SK-N-SH (cell line): ENCODE measurements at regions not wholly inside any gene's neighbourhood (a gene's known extent, or its start where the extent isn't known, plus 50 kb on each side); places are given as distances from the start of the nearest gene placed in this dataset.
"Not testable (repeated sequence)": the region's sequence is repeated elsewhere in the genome, so short reads cannot be mapped to it uniquely, and the experiment has no call there.

Source experiments
- CTCF ChIA-PET: fragments of 300-600, 350-600 bp; formaldehyde crosslinking; extraction: SDS; loops from one replicate; lab custom pipeline; 2021; lab: Yijun Ruan, JAX
- POLR2A ChIA-PET: fragments of 350-600 bp; sonication (Branson Sonifier 250); formaldehyde crosslinking; extraction: SDS; loops from one replicate; lab custom pipeline; 2020; ENCODE audit warnings: antibody characterized with exemption, inconsistent platforms; lab: Yijun Ruan, JAX
- DNase-seq: peaks from one replicate; pipeline ENCODE4 v3.0.0; 2012
- H2AFZ ChIP-seq: fragments of 200-600 bp; sonication (generic); 2 replicates; pipeline ENCODE4 v1.8.1; 2016; ENCODE audit warnings: antibody characterized with exemption, mild to moderate bottlenecking, low read depth
- H3F3A ChIP-seq: fragments of 200-600 bp; sonication (generic); replicated peaks from 2 replicates; pipeline ENCODE3; 2016; ENCODE audit warnings: antibody characterized with exemption, mild to moderate bottlenecking; ENCODE audit not compliant: insufficient read depth
- H3K27ac ChIP-seq, 2 experiments: fragments of 200-500 bp in 1 of 2; fragments of 200-600 bp in 1 of 2; sonication (Bioruptor generic) in 1 of 2; sonication (generic), shearing (Covaris generic) in 1 of 2; 2 replicates each; pipeline versions ENCODE4 v1.5.1 to v1.6.1; 2014 to 2016; ENCODE audit warnings: low read depth in 2 of 2, inconsistent platforms in 1 of 2, low read length in 1 of 2, mild to moderate bottlenecking in 1 of 2, mixed read lengths in 1 of 2
- H3K27me3 ChIP-seq: fragments of 200-600 bp; sonication (generic), shearing (Covaris generic); 2 replicates; pipeline ENCODE4 v1.6.1; 2016; ENCODE audit warnings: mixed run types; ENCODE audit not compliant: insufficient read depth
- H3K36me3 ChIP-seq, 2 experiments: fragments of 200-500 bp in 1 of 2; fragments of 200-600 bp in 1 of 2; sonication (Bioruptor generic) in 1 of 2; sonication (generic) in 1 of 2; replicated peaks in 1 of 2; 2 replicates each; pipeline versions ENCODE3 to v1.5.1; 2014 to 2016; ENCODE audit warnings: low read length in 1 of 2, mild to moderate bottlenecking in 1 of 2; ENCODE audit not compliant: insufficient read depth in 2 of 2, control insufficient read depth in 1 of 2
- H3K4me1 ChIP-seq, 2 experiments: fragments of 200-500 bp in 1 of 2; fragments of 200-600 bp in 1 of 2; sonication (Bioruptor generic) in 1 of 2; sonication (generic), shearing (Covaris generic) in 1 of 2; 2 replicates each; pipeline versions ENCODE4 v1.5.1 to v1.6.1; 2014 to 2016; ENCODE audit warnings: low read depth in 1 of 2, low read length in 1 of 2, mixed run types in 1 of 2; ENCODE audit not compliant: insufficient read depth in 2 of 2, control insufficient read depth in 1 of 2
- H3K4me2 ChIP-seq: fragments of 200-600 bp; sonication (generic), shearing (Covaris generic); 2 replicates; pipeline ENCODE4 v1.6.1; 2017; ENCODE audit warnings: mixed run types
- H3K4me3 ChIP-seq, 2 experiments: fragments of 200-500 bp in 1 of 2; fragments of 200-600 bp in 1 of 2; sonication (Bioruptor generic) in 1 of 2; sonication (generic), shearing (Covaris generic) in 1 of 2; 2 replicates each; pipeline versions ENCODE4 v1.5.1 to v1.8.1; 2014 to 2016; ENCODE audit warnings: low read depth in 2 of 2, inconsistent platforms in 1 of 2, low read length in 1 of 2, mild to moderate bottlenecking in 1 of 2, mixed read lengths in 1 of 2, moderate library complexity in 1 of 2
- H3K79me2 ChIP-seq: fragments of 200-600 bp; sonication (generic); 2 replicates; pipeline ENCODE4 v1.8.1; 2017; ENCODE audit warnings: mild to moderate bottlenecking; ENCODE audit not compliant: insufficient read depth
- H3K9ac ChIP-seq: fragments of 200-600 bp; sonication (generic); 2 replicates; pipeline ENCODE4 v1.6.1; 2017; ENCODE audit warnings: mixed run types
- H3K9me2 ChIP-seq: fragments of 200-600 bp; sonication (generic); 2 replicates; pipeline ENCODE4 v1.6.1; 2017; ENCODE audit warnings: mixed run types
- H3K9me3 ChIP-seq: fragments of 200-600 bp; sonication (generic); 2 replicates; pipeline ENCODE4 v1.6.1; 2017; ENCODE audit warnings: mixed run types, mild to moderate bottlenecking, moderate library complexity
- H4K20me1 ChIP-seq: fragments of 200-600 bp; sonication (generic); 2 replicates; pipeline ENCODE4 v1.6.1; 2017; ENCODE audit warnings: mild to moderate bottlenecking, mixed run types; ENCODE audit not compliant: insufficient read depth
- EP300 ChIP-seq, 2 experiments: IDR thresholded peaks; 2 replicates each; pipeline versions ENCODE4 v1.4.0 to v1.6.1; 2012; ENCODE audit warnings: borderline replicate concordance in 1 of 2, low read depth in 1 of 2, low read length in 1 of 2
- EZH2phosphoT487 ChIP-seq: fragments of 200-600 bp; sonication (generic); IDR thresholded peaks from 2 replicates; pipeline ENCODE4 v1.6.1; 2017; ENCODE audit warnings: low read depth, mixed run types, mild to moderate bottlenecking, antibody characterized with exemption, moderate library complexity, borderline replicate concordance
- FOSL2 ChIP-seq: IDR thresholded peaks from 2 replicates; pipeline ENCODE4 v1.4.0; 2012; ENCODE audit warnings: low read depth, mild to moderate bottlenecking, moderate library complexity, borderline replicate concordance
- FOXM1 ChIP-seq: IDR thresholded peaks from 2 replicates; pipeline ENCODE4 v1.4.0; 2012; ENCODE audit warnings: low read depth, mild to moderate bottlenecking
- GABPA ChIP-seq: IDR thresholded peaks from 2 replicates; pipeline ENCODE4 v1.4.0; 2012; ENCODE audit warnings: low read depth, mild to moderate bottlenecking
- JUND ChIP-seq: IDR thresholded peaks from 2 replicates; pipeline ENCODE4 v1.4.0; 2012
- MAX ChIP-seq: IDR thresholded peaks from 2 replicates; pipeline ENCODE4 v1.4.0; 2012; ENCODE audit warnings: low read depth
- NFIC ChIP-seq: IDR thresholded peaks from 2 replicates; pipeline ENCODE4 v1.4.0; 2012; ENCODE audit warnings: borderline replicate concordance
- NRF1 ChIP-seq: IDR thresholded peaks from 2 replicates; pipeline ENCODE4 v1.6.1; 2012; ENCODE audit warnings: low read depth, mild to moderate bottlenecking, low read length
- PBX3 ChIP-seq: IDR thresholded peaks from 2 replicates; pipeline ENCODE4; 2012
- POLR2AphosphoS5 ChIP-seq: IDR thresholded peaks from 2 replicates; pipeline ENCODE4 v1.6.1; 2012; ENCODE audit warnings: low read depth, low read length
- RCOR1 ChIP-seq: fragments of 150-350 bp; IDR thresholded peaks from 2 replicates; pipeline ENCODE4 v1.6.1; 2017; ENCODE audit warnings: antibody characterized with exemption, low read length
- RFX5 ChIP-seq: IDR thresholded peaks from 2 replicates; pipeline ENCODE4 v1.6.1; 2012; ENCODE audit warnings: mild to moderate bottlenecking, improper control_type of control experiment, low read length
- SMC3 ChIP-seq: IDR thresholded peaks from 2 replicates; pipeline ENCODE4 v1.6.1; 2012; ENCODE audit warnings: low read depth, low read length, improper control_type of control experiment
- TAF1 ChIP-seq: IDR thresholded peaks from 2 replicates; pipeline ENCODE4 v1.6.1; 2012; ENCODE audit warnings: low read depth, mild to moderate bottlenecking, low read length, moderate library complexity, borderline replicate concordance
- USF1 ChIP-seq: IDR thresholded peaks from 2 replicates; pipeline ENCODE4 v1.4.0; 2012; ENCODE audit warnings: low read depth, borderline replicate concordance
- TF ChIP-seq, protein P1 (sequence below): IDR thresholded peaks from 2 replicates; pipeline ENCODE4 v1.6.1; 2012; ENCODE audit warnings: mild to moderate bottlenecking, low read depth, low read length, moderate library complexity
- TF ChIP-seq, protein P2 (sequence below): fragments of 200-600 bp; sonication (generic); IDR thresholded peaks from 2 replicates; pipeline ENCODE4 v1.6.1; 2017; ENCODE audit warnings: antibody characterized with exemption, mild to moderate bottlenecking, moderate library complexity
- TF ChIP-seq, protein P3 (sequence below): fragments of 150-350 bp; IDR thresholded peaks from 2 replicates; pipeline ENCODE4 v1.6.1; 2016; ENCODE audit warnings: mild to moderate bottlenecking, low read depth, low read length

DNA sequence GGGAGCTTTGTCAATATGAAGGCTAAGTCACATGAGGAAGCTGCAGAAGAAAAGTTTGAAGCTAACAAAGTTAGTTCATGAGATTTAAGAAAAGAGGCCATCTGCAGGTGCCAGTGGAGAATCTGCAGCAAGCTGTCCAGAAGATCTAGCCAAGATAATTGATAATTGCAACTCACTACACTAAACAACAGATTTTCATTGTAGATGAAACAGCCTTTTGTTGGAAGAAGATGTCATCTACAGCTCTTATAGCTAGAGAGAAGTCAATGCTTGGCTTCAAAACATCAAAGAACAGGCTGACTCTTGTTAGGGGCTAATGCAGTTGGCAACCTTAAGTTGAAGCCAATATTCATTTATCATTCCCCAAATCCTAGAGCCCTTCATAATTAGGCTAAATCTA is 83.7 kb downstream of the RIN2 start:
- CTCF ChIA-PET, result no interaction called here
- Histone ChIP-seq H3K4me2 (no peak overlapping the region), H3K9ac (no peak overlapping the region), H3K27ac (no peak overlapping the region)
- no peak for TF ChIP-seq USF1
- TF ChIP-seq EZH2phosphoT487, result no peak
- no peak for TF ChIP-seq RCOR1
- no peak for TF ChIP-seq NFIC
- TF ChIP-seq GABPA, result no peak
- TF ChIP-seq NRF1, result no peak
- no peak for TF ChIP-seq EP300 (IDR thresholded peaks at IDR 0.05; ENCODE audit: borderline replicate concordance in 1 of 2, low read depth in 1 of 2, low read length in 1 of 2)
- TF ChIP-seq RFX5, result no peak
- TF ChIP-seq POLR2AphosphoS5, result no peak
- no peak for TF ChIP-seq PBX3
- TF ChIP-seq TAF1, result no peak
- TF ChIP-seq SMC3, result no peak
- no peak for TF ChIP-seq JUND
- no peak for TF ChIP-seq MAX
- TF ChIP-seq, protein P1, sequence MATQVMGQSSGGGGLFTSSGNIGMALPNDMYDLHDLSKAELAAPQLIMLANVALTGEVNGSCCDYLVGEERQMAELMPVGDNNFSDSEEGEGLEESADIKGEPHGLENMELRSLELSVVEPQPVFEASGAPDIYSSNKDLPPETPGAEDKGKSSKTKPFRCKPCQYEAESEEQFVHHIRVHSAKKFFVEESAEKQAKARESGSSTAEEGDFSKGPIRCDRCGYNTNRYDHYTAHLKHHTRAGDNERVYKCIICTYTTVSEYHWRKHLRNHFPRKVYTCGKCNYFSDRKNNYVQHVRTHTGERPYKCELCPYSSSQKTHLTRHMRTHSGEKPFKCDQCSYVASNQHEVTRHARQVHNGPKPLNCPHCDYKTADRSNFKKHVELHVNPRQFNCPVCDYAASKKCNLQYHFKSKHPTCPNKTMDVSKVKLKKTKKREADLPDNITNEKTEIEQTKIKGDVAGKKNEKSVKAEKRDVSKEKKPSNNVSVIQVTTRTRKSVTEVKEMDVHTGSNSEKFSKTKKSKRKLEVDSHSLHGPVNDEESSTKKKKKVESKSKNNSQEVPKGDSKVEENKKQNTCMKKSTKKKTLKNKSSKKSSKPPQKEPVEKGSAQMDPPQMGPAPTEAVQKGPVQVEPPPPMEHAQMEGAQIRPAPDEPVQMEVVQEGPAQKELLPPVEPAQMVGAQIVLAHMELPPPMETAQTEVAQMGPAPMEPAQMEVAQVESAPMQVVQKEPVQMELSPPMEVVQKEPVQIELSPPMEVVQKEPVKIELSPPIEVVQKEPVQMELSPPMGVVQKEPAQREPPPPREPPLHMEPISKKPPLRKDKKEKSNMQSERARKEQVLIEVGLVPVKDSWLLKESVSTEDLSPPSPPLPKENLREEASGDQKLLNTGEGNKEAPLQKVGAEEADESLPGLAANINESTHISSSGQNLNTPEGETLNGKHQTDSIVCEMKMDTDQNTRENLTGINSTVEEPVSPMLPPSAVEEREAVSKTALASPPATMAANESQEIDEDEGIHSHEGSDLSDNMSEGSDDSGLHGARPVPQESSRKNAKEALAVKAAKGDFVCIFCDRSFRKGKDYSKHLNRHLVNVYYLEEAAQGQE, result no peak
- TF ChIP-seq, protein P2, sequence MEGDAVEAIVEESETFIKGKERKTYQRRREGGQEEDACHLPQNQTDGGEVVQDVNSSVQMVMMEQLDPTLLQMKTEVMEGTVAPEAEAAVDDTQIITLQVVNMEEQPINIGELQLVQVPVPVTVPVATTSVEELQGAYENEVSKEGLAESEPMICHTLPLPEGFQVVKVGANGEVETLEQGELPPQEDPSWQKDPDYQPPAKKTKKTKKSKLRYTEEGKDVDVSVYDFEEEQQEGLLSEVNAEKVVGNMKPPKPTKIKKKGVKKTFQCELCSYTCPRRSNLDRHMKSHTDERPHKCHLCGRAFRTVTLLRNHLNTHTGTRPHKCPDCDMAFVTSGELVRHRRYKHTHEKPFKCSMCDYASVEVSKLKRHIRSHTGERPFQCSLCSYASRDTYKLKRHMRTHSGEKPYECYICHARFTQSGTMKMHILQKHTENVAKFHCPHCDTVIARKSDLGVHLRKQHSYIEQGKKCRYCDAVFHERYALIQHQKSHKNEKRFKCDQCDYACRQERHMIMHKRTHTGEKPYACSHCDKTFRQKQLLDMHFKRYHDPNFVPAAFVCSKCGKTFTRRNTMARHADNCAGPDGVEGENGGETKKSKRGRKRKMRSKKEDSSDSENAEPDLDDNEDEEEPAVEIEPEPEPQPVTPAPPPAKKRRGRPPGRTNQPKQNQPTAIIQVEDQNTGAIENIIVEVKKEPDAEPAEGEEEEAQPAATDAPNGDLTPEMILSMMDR, result no peak
- no peak for TF ChIP-seq FOXM1
- TF ChIP-seq, protein P3, sequence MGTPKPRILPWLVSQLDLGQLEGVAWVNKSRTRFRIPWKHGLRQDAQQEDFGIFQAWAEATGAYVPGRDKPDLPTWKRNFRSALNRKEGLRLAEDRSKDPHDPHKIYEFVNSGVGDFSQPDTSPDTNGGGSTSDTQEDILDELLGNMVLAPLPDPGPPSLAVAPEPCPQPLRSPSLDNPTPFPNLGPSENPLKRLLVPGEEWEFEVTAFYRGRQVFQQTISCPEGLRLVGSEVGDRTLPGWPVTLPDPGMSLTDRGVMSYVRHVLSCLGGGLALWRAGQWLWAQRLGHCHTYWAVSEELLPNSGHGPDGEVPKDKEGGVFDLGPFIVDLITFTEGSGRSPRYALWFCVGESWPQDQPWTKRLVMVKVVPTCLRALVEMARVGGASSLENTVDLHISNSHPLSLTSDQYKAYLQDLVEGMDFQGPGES, result no peak
- TF ChIP-seq FOSL2, result no peak
- TF ChIP-seq, all 33 proteins: peak for 0
- no peak for DNase-seq
- POLR2A ChIA-PET, result no interaction called here
- Histone ChIP-seq H3K9me2 (no peaks in the 10 kb centered on the region), H3K4me3 (no peak overlapping the region), H3K4me1 (peaks cover 0 to 4% of the 10 kb centered on the region in 2 experiments; a peak in 2 of 4 replicates), H2AFZ (no peak overlapping the region), H3K79me2 (no peaks in the 10 kb centered on the region), H3K36me3 (peaks cover 0 to 8% of the 10 kb centered on the region in 2 experiments), H3K9me3 (no peaks in the 10 kb centered on the region; the same call in 1 of the 2 replicates), H3K27me3 (no peaks in the 10 kb centered on the region), H4K20me1 (no peaks in the 10 kb centered on the region), H3F3A (no peaks in the 10 kb centered on the region)

DNA sequence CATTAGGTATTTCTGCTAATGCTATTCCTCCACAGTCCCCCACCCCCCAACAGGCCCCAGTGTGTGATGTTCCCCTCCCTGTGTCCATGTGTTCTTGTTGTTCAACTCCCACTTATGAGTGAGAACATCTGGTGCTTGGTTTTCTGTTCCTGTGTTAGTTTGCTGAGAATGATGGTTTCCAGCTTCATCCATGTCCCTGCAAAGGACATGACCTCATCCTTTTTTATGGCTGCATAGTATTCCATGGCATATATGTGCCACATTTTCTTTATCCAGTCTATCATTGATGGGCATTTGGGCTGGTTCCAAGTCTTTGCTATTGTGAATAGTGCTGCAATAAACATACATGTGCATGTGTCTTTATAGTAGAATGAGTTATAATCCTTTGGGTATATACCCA is 86.8 kb downstream of the RIN2 start:
- H3K79me2 ChIP-seq, H2AFZ ChIP-seq, H3K9me2 ChIP-seq, H3F3A ChIP-seq, H3K4me2 ChIP-seq, H3K9me3 ChIP-seq, H3K4me3 ChIP-seq, H3K27me3 ChIP-seq, H4K20me1 ChIP-seq, CTCF ChIA-PET, H3K27ac ChIP-seq, POLR2A ChIA-PET, H3K36me3 ChIP-seq, H3K9ac ChIP-seq, DNase-seq, H3K4me1 ChIP-seq: not testable (repeated sequence)
